OCI-LY1 (cell line): ENCODE measurements at regions not wholly inside any gene's neighbourhood (a gene's known extent, or its start where the extent isn't known, plus 50 kb on each side); places are given as distances from the start of the nearest gene placed in this dataset.

Experiments used
- H2AFZ ChIP-seq: fragments of 200-600 bp; sonication (generic), shearing (Covaris generic); 2 replicates; pipeline ENCODE4 v1.6.0; 2014; ENCODE audit warnings: antibody characterized with exemption, mild to moderate bottlenecking, low read length
- H3F3A ChIP-seq: fragments of 200-600 bp; sonication (generic), shearing (Covaris generic); 2 replicates; pipeline ENCODE4 v1.6.0; 2014; ENCODE audit warnings: mild to moderate bottlenecking, antibody characterized with exemption, low read length, moderate library complexity; ENCODE audit not compliant: insufficient read depth
- H3K27ac ChIP-seq: fragments of 200-600 bp; sonication (generic); 2 replicates; pipeline ENCODE4 v1.5.1; 2014; ENCODE audit warnings: low read length, mixed run types, mild to moderate bottlenecking, low read depth; ENCODE audit not compliant: poor library complexity, severe bottlenecking
- H3K27me3 ChIP-seq: fragments of 200-600 bp; sonication (generic); 2 replicates; pipeline ENCODE4 v1.6.0; 2014; ENCODE audit warnings: antibody characterized with exemption, mild to moderate bottlenecking, low read length, moderate library complexity; ENCODE audit not compliant: insufficient read depth
- H3K36me3 ChIP-seq: fragments of 200-600 bp; sonication (generic); 2 replicates; pipeline ENCODE4 v1.6.1; 2014; ENCODE audit warnings: mild to moderate bottlenecking, antibody characterized with exemption, low read length, moderate library complexity, mixed read lengths; ENCODE audit not compliant: insufficient read depth
- H3K4me1 ChIP-seq: fragments of 200-600 bp; sonication (generic); 2 replicates; pipeline ENCODE4 v1.5.1; 2014; ENCODE audit warnings: mild to moderate bottlenecking, low read length, moderate library complexity; ENCODE audit not compliant: insufficient read depth, severe bottlenecking
- H3K4me2 ChIP-seq: fragments of 200-600 bp; sonication (generic), shearing (Covaris generic); 2 replicates; pipeline ENCODE4 v1.6.1; 2014; ENCODE audit warnings: low read length
- H3K4me3 ChIP-seq: fragments of 200-600 bp; sonication (generic); 2 replicates; pipeline ENCODE4 v1.5.1; 2014; ENCODE audit warnings: low read length, low read depth, mild to moderate bottlenecking, mixed read lengths; ENCODE audit not compliant: poor library complexity, severe bottlenecking
- H3K79me2 ChIP-seq: fragments of 200-600 bp; shearing (Covaris generic); 2 replicates; pipeline ENCODE4 v1.6.1; 2016; ENCODE audit warnings: mixed run types, low read length, mixed read lengths; ENCODE audit not compliant: insufficient read depth
- H3K9ac ChIP-seq: fragments of 200-600 bp; sonication (generic), shearing (Covaris generic); 2 replicates; pipeline ENCODE4 v1.6.1; 2014; ENCODE audit warnings: mild to moderate bottlenecking, low read length, mixed read lengths
- H3K9me2 ChIP-seq: fragments of 200-600 bp; sonication (generic), shearing (Covaris generic); 2 replicates; pipeline ENCODE4 v1.6.1; 2014; ENCODE audit warnings: low read depth, mild to moderate bottlenecking, low read length, mixed read lengths
- H3K9me3 ChIP-seq: fragments of 200-600 bp; shearing (Covaris generic); 2 replicates; pipeline ENCODE4 v1.6.1; 2014; ENCODE audit warnings: low read length, mixed read lengths
- H4K20me1 ChIP-seq: fragments of 200-600 bp; sonication (generic), shearing (Covaris generic); 2 replicates; pipeline ENCODE4 v1.6.0; 2016; ENCODE audit warnings: mild to moderate bottlenecking, low read length; ENCODE audit not compliant: insufficient read depth
- CTCF ChIP-seq: fragments of 200-600 bp; sonication (generic), shearing (Covaris generic); IDR thresholded peaks from 2 replicates; pipeline ENCODE4 v1.5.1; 2017; ENCODE audit warnings: mild to moderate bottlenecking, antibody characterized with exemption, low read length, moderate library complexity, mixed read lengths
- EZH2 ChIP-seq: fragments of 200-600 bp; sonication (generic), shearing (Covaris generic); IDR thresholded peaks from 2 replicates; pipeline ENCODE4 v1.8.0; 2017; ENCODE audit warnings: borderline replicate concordance, mixed run types, mild to moderate bottlenecking, antibody characterized with exemption, low read length, moderate library complexity, mixed read lengths

- Histone ChIP-seq H4K20me1 (no peaks in the 10 kb centered on the region), H3K4me3 (no peak overlapping the region), H2AFZ (no peak overlapping the region), H3K9ac (no peak overlapping the region), H3F3A (no peaks in the 10 kb centered on the region), H3K36me3 (no peaks in the 10 kb centered on the region), H3K9me2 (no peaks in the 10 kb centered on the region), H3K79me2 (no peaks in the 10 kb centered on the region), H3K27me3 (no peaks in the 10 kb centered on the region), H3K27ac (no peak overlapping the region), H3K9me3 (no peaks in the 10 kb centered on the region), H3K4me2 (no peak overlapping the region), H3K4me1 (no peaks in the 10 kb centered on the region)
- no peak for TF ChIP-seq EZH2
- TF ChIP-seq CTCF = no peak
Measured at GRCh38 chr3:175893566-175893965, 1034.4 kb downstream of the NAALADL2 start.

- Histone ChIP-seq H3K9me2 (no peaks in the 10 kb centered on the region), H4K20me1 (no peaks in the 10 kb centered on the region), H3K36me3 (no peaks in the 10 kb centered on the region), H3K9me3 (no peaks in the 10 kb centered on the region), H3K4me3 (no peak overlapping the region), H3K27ac (no peak overlapping the region), H3K4me2 (no peak overlapping the region), H3F3A (no peaks in the 10 kb centered on the region), H3K4me1 (no peaks in the 10 kb centered on the region), H2AFZ (no peak overlapping the region), H3K9ac (no peak overlapping the region), H3K27me3 (no peaks in the 10 kb centered on the region), H3K79me2 (no peaks in the 10 kb centered on the region)
- TF ChIP-seq EZH2 (no peak), CTCF (no peak)
Measured at GRCh38 chr3:175890066-175890465, 1030.9 kb downstream of the NAALADL2 start.

GRCh38 chr3:175885231-175885766 lies 1026.2 kb downstream of the NAALADL2 start:
- Histone ChIP-seq H3K27ac (no peak overlapping the region), H2AFZ (no peak overlapping the region), H3F3A (no peaks in the 10 kb centered on the region), H3K79me2 (no peaks in the 10 kb centered on the region), H3K36me3 (no peaks in the 10 kb centered on the region), H3K9me3 (no peaks in the 10 kb centered on the region), H3K4me2 (no peak overlapping the region), H3K27me3 (no peaks in the 10 kb centered on the region), H3K9me2 (no peaks in the 10 kb centered on the region), H4K20me1 (no peaks in the 10 kb centered on the region), H3K4me1 (no peaks in the 10 kb centered on the region), H3K9ac (no peak overlapping the region), H3K4me3 (no peak overlapping the region)
- TF ChIP-seq CTCF = no peak
- TF ChIP-seq EZH2 = no peak
